Fibroblast of peridontal ligament (primary cell): ENCODE measurements at regions not wholly inside any gene's neighbourhood (a gene's known extent, or its start where the extent isn't known, plus 50 kb on each side); places are given as distances from the start of the nearest gene placed in this dataset.

Experiments
- DNase-seq: peaks from one replicate; pipeline ENCODE4 v3.0.0-alpha.2; 2010; ENCODE audit errors: extremely low read depth

- no peak for DNase-seq
Observed at GRCh38 chr16:54336631-54337204, 50.1 kb upstream of the IRX3 start.
